HG03064 (cell line): ENCODE measurements at regions not wholly inside any gene's neighbourhood (a gene's known extent, or its start where the extent isn't known, plus 50 kb on each side); places are given as distances from the start of the nearest gene placed in this dataset.

Experiments used
- ATAC-seq: cut with Tn5 transposase; IDR thresholded peaks from one replicate; pipeline ENCODE4 v1.9.1; 2021; ENCODE audit warnings: low read depth; ENCODE audit not compliant: unreplicated experiment

GRCh38 chr20:7665376-7665775 is 274.9 kb downstream of the HAO1 start:
- no peak for ATAC-seq

- ATAC-seq, result no peak
Measured at GRCh38 chr20:7667194-7667593, 273.1 kb downstream of the HAO1 start.

GRCh38 chr20:7672571-7672970 is 267.7 kb downstream of the HAO1 start:
- ATAC-seq, result no peak

DNA sequence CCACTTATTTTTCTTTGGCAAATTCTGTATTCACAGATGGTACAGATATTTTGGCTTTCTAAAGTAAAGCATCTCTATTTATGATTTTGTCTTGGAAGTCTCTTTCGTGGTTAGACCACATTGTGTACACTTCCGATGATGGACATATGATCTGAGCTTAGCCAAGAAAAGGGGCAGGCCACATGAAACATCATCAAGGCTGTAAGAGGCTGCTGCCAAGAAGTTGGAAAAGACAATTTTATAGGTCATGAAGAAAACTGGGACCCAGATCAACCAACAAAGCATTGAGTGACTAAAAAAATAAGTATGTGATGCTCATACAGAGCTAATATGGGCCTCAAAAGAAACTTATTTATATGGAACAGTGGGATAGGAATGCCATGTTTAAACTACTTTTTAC is 266.4 kb downstream of the HAO1 start:
- no peak for ATAC-seq

DNA sequence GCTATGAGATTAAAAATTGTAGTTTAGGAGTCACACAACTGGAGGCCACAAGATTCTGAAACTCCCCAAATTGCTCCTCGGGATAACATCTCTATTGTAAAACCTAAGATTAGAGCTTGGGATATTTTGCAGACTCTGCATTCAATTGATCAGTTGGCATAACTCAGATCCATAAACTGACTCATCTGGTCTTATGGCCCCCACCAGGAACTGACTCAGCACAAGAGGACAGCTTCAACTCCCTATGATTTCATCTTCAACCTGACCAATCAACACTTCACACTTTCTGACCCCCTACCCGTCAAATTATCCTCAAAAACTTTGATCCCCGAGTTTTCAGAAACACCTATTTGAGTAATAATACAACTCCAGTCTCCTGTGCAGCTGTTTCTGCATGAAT is 257.3 kb downstream of the HAO1 start:
- no peak for ATAC-seq

- no peak for ATAC-seq
Measured at GRCh38 chr20:7687065-7687464, 253.2 kb downstream of the HAO1 start.

GRCh38 chr20:7689151-7689550 is 251.1 kb downstream of the HAO1 start:
- no peak for ATAC-seq

DNA sequence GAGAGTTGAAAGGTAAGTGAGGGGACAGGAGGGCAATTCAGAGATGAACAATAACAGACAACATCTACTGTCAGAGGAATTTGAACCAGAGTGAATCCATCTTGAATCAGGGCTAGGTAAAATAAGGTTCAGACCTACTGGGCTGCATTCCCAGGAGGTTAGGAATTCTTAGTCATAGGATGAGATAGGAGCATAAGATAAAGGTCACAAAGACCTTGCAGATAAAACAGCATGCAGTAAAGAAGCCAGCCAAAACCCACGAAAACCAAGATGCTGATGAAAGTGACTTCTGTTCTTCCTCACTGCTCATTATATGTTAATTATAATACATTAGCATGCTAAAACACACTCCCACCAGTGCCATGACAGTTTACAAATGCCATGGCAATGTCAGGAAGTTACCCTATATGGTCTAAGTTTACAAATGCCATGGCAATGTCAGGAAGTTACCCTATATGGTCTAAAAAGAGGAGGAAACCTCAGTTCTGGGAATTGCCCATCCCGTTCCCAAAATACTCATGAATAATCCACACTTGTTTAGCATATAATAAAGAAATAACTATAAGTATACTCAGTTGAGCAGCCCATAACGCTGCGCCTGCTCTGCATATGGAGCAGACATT is 248.5 kb downstream of the HAO1 start:
- ATAC-seq, result no peak

DNA sequence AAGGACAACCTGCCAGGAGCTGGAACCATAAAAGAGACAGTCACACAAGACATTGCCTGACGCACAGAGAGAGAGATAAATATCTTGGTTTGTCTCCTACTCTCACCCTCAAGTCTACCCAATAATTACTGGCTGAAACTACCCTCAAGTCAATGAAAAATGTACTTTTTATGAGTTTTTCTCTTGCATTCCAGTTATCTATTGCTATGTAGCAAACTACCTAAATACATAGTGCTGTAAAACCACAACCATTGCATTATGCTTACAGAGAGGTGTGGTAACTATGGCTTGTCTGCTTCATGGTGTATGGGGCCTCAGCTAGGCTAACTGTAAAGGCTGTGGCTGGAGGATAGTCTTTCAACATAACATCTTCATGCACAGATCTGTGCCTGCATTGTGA is 247.8 kb downstream of the HAO1 start:
- no peak for ATAC-seq

DNA sequence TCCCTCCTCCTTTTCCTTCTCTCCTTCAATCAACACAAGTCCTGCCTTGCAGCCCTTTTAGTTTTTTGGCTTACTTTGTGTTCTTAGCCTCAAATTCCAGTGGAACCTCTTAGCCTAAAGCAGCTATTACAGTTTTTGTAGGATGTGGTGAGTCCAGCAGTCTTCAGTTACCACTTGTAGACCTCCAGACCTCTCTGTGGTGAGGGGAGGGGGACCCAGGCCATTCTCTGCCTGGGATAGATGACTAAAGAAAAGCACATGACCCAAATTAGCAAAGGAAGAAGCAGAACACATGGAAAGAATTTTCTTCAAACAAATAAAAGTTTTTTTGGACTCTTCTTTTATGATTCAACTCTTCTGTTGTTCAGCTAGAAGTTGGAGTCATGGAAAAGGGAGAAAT is 246.5 kb downstream of the HAO1 start:
- no peak for ATAC-seq

GRCh38 chr20:7695051-7695495 is 245.2 kb downstream of the HAO1 start:
- ATAC-seq, result no peak

- ATAC-seq, result no peak
Measured at GRCh38 chr20:7695635-7696034, 244.6 kb downstream of the HAO1 start.

- ATAC-seq, result no peak
Measured at GRCh38 chr20:7696311-7696710, 243.9 kb downstream of the HAO1 start.

DNA sequence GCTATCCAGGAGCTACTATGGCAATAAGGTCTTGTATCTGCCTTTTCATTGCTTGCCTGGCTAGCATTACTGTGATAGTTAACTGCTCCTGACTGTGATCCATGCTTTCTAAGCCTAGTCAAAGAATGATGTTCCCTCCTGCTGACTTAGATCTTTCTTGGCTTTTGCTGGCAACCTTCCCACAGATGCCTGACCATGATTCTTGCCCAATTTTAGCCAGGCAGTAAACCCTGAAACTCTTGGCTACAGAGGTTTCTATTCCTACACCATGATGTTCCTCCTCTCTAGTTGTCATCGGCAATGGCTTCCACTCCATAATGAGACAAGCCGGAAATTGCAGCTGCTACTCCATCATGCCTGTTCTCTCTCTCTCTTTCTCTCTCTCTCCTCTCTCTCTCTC is 238.1 kb downstream of the HAO1 start:
- no peak for ATAC-seq

- no peak for ATAC-seq
Measured at GRCh38 chr20:7703551-7703961, 236.7 kb downstream of the HAO1 start.

GRCh38 chr20:7703996-7704395 is 236.3 kb downstream of the HAO1 start:
- no peak for ATAC-seq

GRCh38 chr20:7708112-7708511 is 232.1 kb downstream of the HAO1 start:
- ATAC-seq, result no peak

DNA sequence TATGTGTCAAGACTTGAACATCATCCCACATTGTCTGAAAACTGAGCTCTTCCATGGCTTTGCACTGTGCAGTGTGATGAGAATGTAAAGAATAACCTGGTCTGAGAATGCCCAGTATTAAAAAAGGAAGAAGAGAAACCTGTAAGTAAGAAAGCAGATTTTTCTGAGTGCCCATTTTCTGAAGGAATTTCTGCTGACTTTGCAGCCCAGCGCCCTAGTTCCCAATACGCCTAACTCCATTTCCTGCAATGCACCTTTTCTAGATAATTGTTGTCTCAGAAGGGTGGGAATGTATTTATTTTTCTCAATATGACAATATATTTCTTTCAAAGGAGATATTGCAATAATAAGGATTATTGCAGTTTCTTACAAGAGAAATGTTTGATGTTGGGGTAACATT is 231.5 kb downstream of the HAO1 start:
- ATAC-seq, result no peak

GRCh38 chr20:7710440-7710839 is 229.8 kb downstream of the HAO1 start:
- no peak for ATAC-seq

DNA sequence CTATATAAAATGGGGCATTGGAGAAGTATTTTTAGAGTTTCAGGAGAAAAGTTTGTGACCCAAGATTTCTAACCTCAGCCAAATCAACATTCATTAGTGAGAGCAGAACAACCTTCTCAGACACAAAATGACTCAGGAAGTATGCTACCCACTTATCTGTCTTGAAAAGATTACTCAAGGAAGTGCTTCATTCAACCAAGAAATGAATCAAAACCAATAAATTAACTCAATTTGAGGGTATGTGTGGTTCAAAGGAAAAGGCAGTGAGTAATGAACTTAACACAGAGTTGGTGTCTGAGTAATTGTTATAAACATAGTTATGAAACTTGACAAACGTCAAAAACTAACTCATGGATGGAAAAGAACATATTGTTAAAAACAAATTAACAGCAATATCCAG is 227.6 kb downstream of the HAO1 start:
- no peak for ATAC-seq

GRCh38 chr20:7714549-7714948 is 225.7 kb downstream of the HAO1 start:
- ATAC-seq, result no peak

- ATAC-seq, result no peak
Measured at GRCh38 chr20:7716286-7716972, 223.8 kb downstream of the HAO1 start.
